Stomach smooth muscle (tissue), 2 donors: ENCODE measurements at regions not wholly inside any gene's neighbourhood (a gene's known extent, or its start where the extent isn't known, plus 50 kb on each side); places are given as distances from the start of the nearest gene placed in this dataset.

Experiments used
- H3K27ac ChIP-seq: one replicate; pipeline ENCODE4 v1.7.0; 2013; ENCODE audit warnings: mild to moderate bottlenecking, low read length, inconsistent platforms
- H3K27me3 ChIP-seq, 2 donors: one replicate each; pipeline ENCODE4 v1.7.0; 2013; ENCODE audit warnings: low read length in 2 of 2; ENCODE audit not compliant: insufficient read depth in 2 of 2, control insufficient read depth in 1 of 2
- H3K36me3 ChIP-seq, 2 donors: one replicate each; pipeline ENCODE4 v1.7.0; 2013; ENCODE audit warnings: low read length in 2 of 2; ENCODE audit not compliant: control insufficient read depth in 2 of 2, insufficient read depth in 2 of 2
- H3K4me1 ChIP-seq: one replicate; pipeline ENCODE4 v1.7.0; 2013; ENCODE audit warnings: low read length; ENCODE audit not compliant: control insufficient read depth, insufficient read depth
- H3K4me3 ChIP-seq, 2 donors: one replicate each; pipeline ENCODE4 v1.7.0; 2013; ENCODE audit warnings: low read length in 2 of 2
- H3K9ac ChIP-seq, 2 donors: one replicate each; pipeline ENCODE4 v1.7.0; 2013; ENCODE audit warnings: low read length in 2 of 2, mild to moderate bottlenecking in 1 of 2
- H3K9me3 ChIP-seq, 2 donors: one replicate each; pipeline ENCODE4 v1.7.0; 2013; ENCODE audit warnings: low read length in 2 of 2; ENCODE audit not compliant: control insufficient read depth in 2 of 2
- donor health status: healthy.
- donor health status: Pancreatic carcinoma.

DNA sequence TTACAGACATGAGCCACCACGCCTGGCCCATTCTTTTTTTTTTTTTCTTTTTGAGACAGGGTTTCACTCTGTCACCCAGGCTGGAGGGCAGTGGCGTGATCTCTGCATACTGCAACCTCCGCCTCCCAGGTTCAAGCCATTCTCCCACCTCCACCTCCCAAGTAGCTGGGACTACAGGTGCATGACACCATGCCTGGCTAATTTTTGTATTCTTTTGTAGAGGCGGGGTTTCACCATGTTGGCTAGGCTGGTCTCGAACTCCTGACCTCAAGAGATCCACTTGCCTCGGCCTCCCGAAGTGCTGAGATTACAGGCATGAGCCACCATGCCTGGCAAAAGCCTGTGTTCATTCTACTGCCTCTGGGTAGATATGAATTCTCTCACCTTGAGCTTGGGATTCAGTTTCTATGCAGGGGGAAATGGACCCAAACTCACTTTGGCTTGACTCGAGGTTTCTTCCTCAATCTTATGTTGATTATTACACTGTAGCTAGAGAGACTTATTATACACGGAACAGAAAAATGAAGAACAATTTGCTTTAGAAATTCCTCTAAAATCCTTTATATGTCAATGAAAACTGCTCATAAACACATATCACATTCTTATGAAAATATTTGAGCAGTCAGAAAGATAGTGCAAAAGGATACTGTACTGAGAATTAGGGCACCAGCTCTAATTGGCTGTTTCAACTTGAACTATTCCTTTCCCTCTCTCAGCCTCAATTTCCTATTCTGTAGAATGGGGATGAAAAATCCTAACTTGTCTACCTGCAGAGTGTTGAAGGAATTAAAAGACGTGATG is 252.3 kb downstream of the MYCN start:
- Histone ChIP-seq H3K27ac (no peak overlapping the region), H3K9me3 (no peaks in the 10 kb centered on the region), H3K27me3 (no peaks in the 10 kb centered on the region), H3K36me3 (no peaks in the 10 kb centered on the region), H3K4me1 (no peaks in the 10 kb centered on the region), H3K9ac (no peak overlapping the region), H3K4me3 (no peak overlapping the region)

DNA sequence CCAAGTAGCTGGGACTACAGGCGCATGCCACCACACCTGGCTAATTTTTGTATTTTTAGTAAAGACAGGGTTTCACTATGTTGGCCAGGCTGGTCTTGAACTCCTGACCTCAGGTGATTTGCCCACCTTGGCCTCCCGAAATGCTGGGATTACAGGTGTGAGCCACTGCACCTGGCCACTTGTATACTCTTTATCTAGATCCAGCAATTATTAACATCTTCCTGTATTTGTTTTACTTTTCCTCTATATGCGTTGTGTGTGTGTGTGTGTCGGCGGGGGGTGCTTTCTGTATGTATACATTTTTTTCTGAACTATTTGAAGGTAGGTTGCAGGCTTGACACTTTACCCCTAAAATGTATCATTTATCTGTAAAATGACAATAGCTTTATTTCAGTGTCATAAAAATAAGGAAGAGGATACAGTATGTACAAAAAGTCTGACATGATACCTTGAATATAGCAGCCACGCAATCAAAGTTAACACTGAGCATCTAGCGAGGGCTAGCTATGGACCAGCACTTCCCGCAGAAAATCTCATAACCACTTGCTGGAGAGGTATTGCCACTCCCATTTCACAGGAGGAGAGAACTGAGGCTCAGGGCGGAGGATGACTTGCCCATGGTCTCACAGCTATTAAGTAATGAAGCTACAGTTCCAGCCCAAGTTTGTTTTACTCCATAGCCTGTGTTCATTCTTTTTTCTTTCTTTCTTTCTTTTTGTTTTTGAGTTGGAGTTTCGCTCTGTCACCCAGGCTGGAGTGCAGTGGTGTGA is 251.3 kb downstream of the MYCN start:
- Histone ChIP-seq H3K9me3 (no peaks in the 10 kb centered on the region), H3K27ac (no peak overlapping the region), H3K9ac (no peak overlapping the region), H3K36me3 (no peaks in the 10 kb centered on the region), H3K4me3 (no peak overlapping the region), H3K4me1 (no peaks in the 10 kb centered on the region), H3K27me3 (no peaks in the 10 kb centered on the region)

DNA sequence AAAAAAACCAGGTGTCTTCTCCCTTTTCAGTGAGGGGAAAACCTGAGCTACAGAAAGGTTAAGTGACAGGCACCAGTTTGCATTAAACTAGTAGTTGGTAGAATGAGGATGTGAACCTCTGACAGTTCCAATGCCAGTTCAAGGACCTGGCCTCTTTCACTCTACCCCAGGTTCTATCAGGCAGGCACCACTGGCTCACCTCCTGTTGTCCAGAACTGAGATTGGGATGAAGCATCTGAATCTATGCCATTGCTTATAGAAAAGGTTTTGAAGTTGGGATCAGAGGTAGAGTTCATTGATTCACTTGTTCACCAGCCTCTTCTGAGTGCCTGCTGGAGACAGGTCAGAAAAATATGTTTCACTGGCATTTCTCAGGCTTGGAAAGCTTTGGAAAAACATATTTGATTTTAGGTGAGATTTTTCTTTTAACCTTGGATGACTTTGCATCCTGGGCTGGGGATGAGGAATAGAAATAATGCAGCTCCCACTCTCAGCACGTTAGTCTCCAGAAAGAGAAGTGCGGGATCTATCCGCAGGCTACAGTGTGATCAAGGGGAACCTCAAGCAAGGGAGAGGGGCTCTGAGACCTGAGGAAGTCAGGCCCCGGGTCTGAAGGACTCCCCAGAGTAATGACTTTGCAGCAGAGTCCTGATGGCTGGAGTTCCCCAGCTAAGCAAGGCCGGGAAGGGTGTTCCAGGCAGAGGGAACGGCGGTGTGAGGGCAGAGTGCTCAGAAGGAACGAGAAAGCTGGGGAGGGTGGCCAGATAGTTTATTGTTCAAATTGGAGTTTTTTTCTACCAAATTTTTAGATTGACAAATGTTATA is 250.3 kb downstream of the MYCN start:
- Histone ChIP-seq H3K4me1 (no peaks in the 10 kb centered on the region), H3K27me3 (no peaks in the 10 kb centered on the region), H3K4me3 (no peak overlapping the region), H3K9ac (no peak overlapping the region), H3K9me3 (no peaks in the 10 kb centered on the region), H3K27ac (no peak overlapping the region), H3K36me3 (no peaks in the 10 kb centered on the region)

DNA sequence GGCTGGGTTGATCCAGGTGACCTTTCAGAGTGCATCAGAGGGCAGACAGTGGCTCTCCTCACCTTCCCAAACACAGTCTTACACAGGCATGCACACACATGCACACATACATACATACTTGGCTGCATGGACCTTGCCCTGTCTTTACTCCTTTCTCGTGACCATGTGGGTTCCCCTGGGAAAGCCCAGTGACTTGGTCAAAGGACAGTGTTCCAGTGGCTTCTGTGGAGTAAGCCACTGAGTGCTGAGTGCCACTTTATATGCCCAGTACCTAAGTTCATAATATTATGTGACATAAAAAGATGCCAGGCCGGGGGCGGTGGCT is 249.4 kb downstream of the MYCN start:
- H3K9ac ChIP-seq, result no peak overlapping the region
- H3K4me1 ChIP-seq, result no peaks in the 10 kb centered on the region
- no peak overlapping the region for H3K4me3 ChIP-seq
- H3K27me3 ChIP-seq, result no peaks in the 10 kb centered on the region
- no peaks in the 10 kb centered on the region for H3K9me3 ChIP-seq
- H3K36me3 ChIP-seq, result no peaks in the 10 kb centered on the region
- H3K27ac ChIP-seq, result no peak overlapping the region

DNA sequence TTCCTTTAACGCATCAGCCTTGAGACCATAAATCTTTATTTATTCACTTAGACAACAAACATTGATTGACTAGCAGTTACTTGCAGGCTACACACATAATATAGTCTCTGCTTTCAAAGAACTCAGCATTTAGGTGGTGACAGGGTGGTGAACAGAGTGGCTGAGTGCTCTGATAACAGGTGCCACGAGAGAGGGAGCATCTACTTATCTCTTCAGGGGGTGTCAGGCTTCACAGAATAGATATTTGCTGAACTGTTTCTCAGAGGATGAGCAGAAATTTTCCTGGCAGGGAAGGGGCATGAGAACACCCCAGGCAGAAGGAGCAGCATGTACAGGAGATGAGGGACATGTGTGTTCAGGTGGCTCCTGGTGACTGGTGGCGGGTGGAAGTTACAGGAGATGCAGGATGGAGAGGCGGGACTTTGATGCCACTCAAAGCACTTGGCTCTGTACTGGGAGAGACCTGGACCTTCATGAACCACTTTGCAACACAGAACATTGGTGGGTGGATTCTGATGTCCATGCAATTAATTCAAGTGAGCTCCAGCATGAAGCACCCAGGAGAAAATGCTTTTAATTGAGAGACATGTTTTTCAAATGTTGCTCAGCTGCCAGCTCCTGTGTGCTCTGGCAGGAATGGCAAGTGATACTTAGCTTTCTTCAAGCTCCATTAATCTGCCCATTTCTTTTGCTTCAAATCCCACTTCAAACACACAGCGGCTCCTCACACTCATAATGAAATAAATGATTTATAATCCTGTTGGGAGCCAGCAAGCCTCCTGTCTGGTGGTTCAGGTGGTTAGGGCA is 248.9 kb downstream of the MYCN start:
- Histone ChIP-seq H3K36me3 (no peaks in the 10 kb centered on the region), H3K27ac (no peak overlapping the region), H3K9me3 (no peaks in the 10 kb centered on the region), H3K4me3 (no peak overlapping the region), H3K9ac (no peak overlapping the region), H3K27me3 (no peaks in the 10 kb centered on the region), H3K4me1 (no peaks in the 10 kb centered on the region)

- H3K27ac ChIP-seq, result no peak overlapping the region
- no peak overlapping the region for H3K9ac ChIP-seq
- no peaks in the 10 kb centered on the region for H3K9me3 ChIP-seq
- no peaks in the 10 kb centered on the region for H3K27me3 ChIP-seq
- H3K36me3 ChIP-seq, result no peaks in the 10 kb centered on the region
- H3K4me3 ChIP-seq, result no peak overlapping the region
- H3K4me1 ChIP-seq, result no peaks in the 10 kb centered on the region
Measured at GRCh38 chr2:16188261-16188890, 248.0 kb downstream of the MYCN start.

DNA sequence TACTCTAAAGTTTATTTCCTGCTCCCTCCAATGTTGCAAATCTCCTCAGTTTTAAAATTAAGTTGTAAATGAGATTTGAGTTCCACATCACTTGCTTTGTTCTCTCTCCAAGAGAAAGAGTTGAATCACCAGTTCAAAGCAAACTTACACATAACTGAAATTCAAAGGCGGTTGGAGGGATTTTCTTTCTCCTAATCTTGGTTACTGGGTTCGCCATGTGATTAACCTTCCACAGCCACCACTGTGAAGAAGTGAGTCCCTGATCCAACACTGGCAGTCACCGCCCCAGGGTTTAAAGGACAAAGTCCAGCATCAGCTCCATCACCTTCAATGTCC is 247.1 kb downstream of the MYCN start:
- Histone ChIP-seq H3K4me1 (no peaks in the 10 kb centered on the region), H3K27me3 (no peaks in the 10 kb centered on the region), H3K27ac (no peak overlapping the region), H3K4me3 (no peak overlapping the region), H3K9me3 (no peaks in the 10 kb centered on the region), H3K36me3 (no peaks in the 10 kb centered on the region), H3K9ac (no peak overlapping the region)

GRCh38 chr2:16186661-16187481 is 246.5 kb downstream of the MYCN start:
- H3K9me3 ChIP-seq, result no peaks in the 10 kb centered on the region
- H3K4me1 ChIP-seq, result no peaks in the 10 kb centered on the region

GRCh38 chr2:16185801-16186272 is 245.5 kb downstream of the MYCN start:
- H3K4me3 ChIP-seq, result no peak overlapping the region
- no peak overlapping the region for H3K27ac ChIP-seq
- H3K9me3 ChIP-seq, result no peaks in the 10 kb centered on the region
- no peak overlapping the region for H3K9ac ChIP-seq
- no peaks in the 10 kb centered on the region for H3K4me1 ChIP-seq
- no peaks in the 10 kb centered on the region for H3K36me3 ChIP-seq
- no peaks in the 10 kb centered on the region for H3K27me3 ChIP-seq

More at GRCh38 chr2:16186661-16187481, 246.5 kb downstream of the MYCN start:
- Histone ChIP-seq H3K27ac (no peak overlapping the region), H3K9ac (no peak overlapping the region), H3K4me3 (no peak overlapping the region), H3K27me3 (no peaks in the 10 kb centered on the region), H3K36me3 (no peaks in the 10 kb centered on the region)
